ENCODE measurements at regions not wholly inside any gene's neighbourhood (a gene's known extent, or its start where the extent isn't known, plus 50 kb on each side); places are given as distances from the start of the nearest gene placed in this dataset.

DNA sequence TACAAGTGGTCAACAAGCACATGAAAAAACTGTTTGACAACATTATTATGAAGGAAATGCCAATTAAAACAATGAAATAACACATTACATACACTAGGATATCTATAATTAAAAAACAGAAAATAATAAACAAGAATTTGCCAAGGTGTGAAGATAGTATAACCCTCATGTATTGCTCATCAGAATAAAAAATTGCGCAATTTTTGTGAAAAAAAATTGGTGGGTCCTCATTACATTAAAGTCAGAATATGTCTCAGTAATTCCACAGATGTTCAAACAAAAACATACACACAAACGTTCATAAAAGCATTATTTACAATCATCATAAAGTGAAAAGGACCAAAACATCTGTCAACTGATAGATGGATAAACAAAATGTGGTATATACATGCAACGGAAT, 63.0 kb upstream of the AR start:
- no peak for DNase-seq

Measured in tongue (tissue), 1 donor.